GM23338 (cell line): ENCODE measurements at regions not wholly inside any gene's neighbourhood (a gene's known extent, or its start where the extent isn't known, plus 50 kb on each side); places are given as distances from the start of the nearest gene placed in this dataset.

Experiments
- ATAC-seq: fragments of 200-7000 bp; cut with Tn5 transposase; 3 replicates; pipeline ENCODE4 v1.9.1; 2020
- DNase-seq: peaks from one replicate; pipeline ENCODE4 v3.0.0-alpha.2; 2015; ENCODE audit warnings: low spot score
- H2AFZ ChIP-seq: fragments of 200-600 bp; sonication (generic); 2 replicates; pipeline ENCODE4 v1.8.0; 2016; ENCODE audit warnings: antibody characterized with exemption, mild to moderate bottlenecking, moderate library complexity
- H3F3A ChIP-seq: fragments of 200-600 bp; sonication (generic); replicated peaks from 2 replicates; pipeline ENCODE4 v1.8.0; 2017; ENCODE audit warnings: antibody characterized with exemption, mixed run types, low read depth
- H3K27ac ChIP-seq: fragments of 200-600 bp; sonication (generic); 2 replicates; pipeline ENCODE4 v1.6.1; 2016; ENCODE audit warnings: low read depth
- H3K27me3 ChIP-seq: fragments of 200-600 bp; sonication (generic); 2 replicates; pipeline ENCODE4 v1.8.0; 2016; ENCODE audit warnings: mild to moderate bottlenecking, mixed run types, moderate library complexity; ENCODE audit not compliant: insufficient read depth
- H3K36me3 ChIP-seq: fragments of 200-600 bp; sonication (generic); 2 replicates; pipeline ENCODE4 v1.8.0; 2016; ENCODE audit warnings: mild to moderate bottlenecking; ENCODE audit not compliant: insufficient read depth
- H3K4me1 ChIP-seq: fragments of 200-600 bp; sonication (generic); 2 replicates; pipeline ENCODE4 v1.8.0; 2016; ENCODE audit warnings: mild to moderate bottlenecking, moderate library complexity; ENCODE audit not compliant: insufficient read depth
- H3K4me2 ChIP-seq: fragments of 200-600 bp; sonication (generic); 2 replicates; pipeline ENCODE4 v1.7.1; 2017; ENCODE audit warnings: mixed run types
- H3K4me3 ChIP-seq: fragments of 200-600 bp; sonication (generic); 2 replicates; pipeline ENCODE4 v1.6.1; 2016; ENCODE audit warnings: mixed run types
- H3K79me2 ChIP-seq: fragments of 200-600 bp; sonication (generic); replicated peaks from 2 replicates; pipeline ENCODE4 v1.8.0; 2017; ENCODE audit warnings: mild to moderate bottlenecking; ENCODE audit not compliant: insufficient read depth
- H3K9me2 ChIP-seq: fragments of 200-600 bp; sonication (generic); 2 replicates; pipeline ENCODE4 v1.8.0; 2017; ENCODE audit not compliant: insufficient read depth
- H4K20me1 ChIP-seq: fragments of 200-600 bp; sonication (generic); replicated peaks from 2 replicates; pipeline ENCODE4 v1.8.0; 2017; ENCODE audit warnings: mild to moderate bottlenecking; ENCODE audit not compliant: insufficient read depth
- H3K27ac Mint-ChIP-seq: 2 replicates; pipeline ENCODE4 v1.8.0; 2020; ENCODE audit warnings: inconsistent platforms, mild to moderate bottlenecking, moderate library complexity, mixed read lengths
- H3K27me3 Mint-ChIP-seq: 3 replicates; pipeline ENCODE4 v1.8.0; 2022; ENCODE audit warnings: low read depth, mild to moderate bottlenecking, moderate library complexity, mixed read lengths, inconsistent platforms; ENCODE audit not compliant: insufficient read depth, poor library complexity
- H3K36me3 Mint-ChIP-seq: 3 replicates; pipeline ENCODE4 v1.8.0; 2021; ENCODE audit warnings: low read depth, mild to moderate bottlenecking, inconsistent platforms, moderate library complexity, mixed read lengths
- H3K4me1 Mint-ChIP-seq: 3 replicates; pipeline ENCODE4 v1.8.0; 2020; ENCODE audit warnings: mild to moderate bottlenecking, inconsistent platforms, mixed read lengths
- H3K4me3 Mint-ChIP-seq: 3 replicates; pipeline ENCODE4 v1.8.0; 2021; ENCODE audit warnings: moderate library complexity, mild to moderate bottlenecking, inconsistent platforms, mixed read lengths
- H3K9me3 Mint-ChIP-seq: 3 replicates; pipeline ENCODE4 v1.8.0; 2020; ENCODE audit warnings: moderate library complexity, mild to moderate bottlenecking, inconsistent platforms, mixed read lengths
- CREB1 ChIP-seq: fragments of 250-450 bp; sonication (Bioruptor Pico); IDR thresholded peaks from 2 replicates; pipeline ENCODE4 v1.5.0; 2020; ENCODE audit warnings: low read depth, mild to moderate bottlenecking, moderate library complexity
- EZH2 ChIP-seq: fragments of 200-600 bp; sonication (generic); IDR thresholded peaks from one replicate; pipeline ENCODE4 v1.8.0; 2017; ENCODE audit warnings: antibody characterized with exemption, mild to moderate bottlenecking, low read depth; ENCODE audit not compliant: unreplicated experiment
- JUNB ChIP-seq: IDR thresholded peaks from one replicate; pipeline ENCODE4 v1.6.1; 2016; ENCODE audit warnings: antibody characterized with exemption; ENCODE audit not compliant: unreplicated experiment
- NANOG ChIP-seq: IDR thresholded peaks from 2 replicates; pipeline ENCODE4 v1.6.1; 2016; ENCODE audit warnings: antibody characterized with exemption, borderline replicate concordance
- STAT1 ChIP-seq: IDR thresholded peaks from one replicate; pipeline ENCODE4 v1.6.1; 2016; ENCODE audit warnings: antibody characterized with exemption; ENCODE audit not compliant: unreplicated experiment
- ZNF114 ChIP-seq: fragments of 250-450 bp; sonication (Bioruptor Pico); IDR thresholded peaks from 2 replicates; pipeline ENCODE4 v1.5.0; 2020; ENCODE audit warnings: mild to moderate bottlenecking, moderate library complexity
- ZNF462 ChIP-seq: fragments of 250-450 bp; sonication (Bioruptor Pico); IDR thresholded peaks from 2 replicates; pipeline ENCODE4 v1.5.0; 2020; ENCODE audit warnings: mild to moderate bottlenecking, moderate library complexity
- TF ChIP-seq, protein P1 (sequence below), 2 experiments: fragments of 200-600 bp in 1 of 2; sonication (generic) in 1 of 2; conservative IDR thresholded peaks; 2 replicates each; pipeline versions ENCODE4 v1.5.1 to v1.6.1; 2016 to 2017; ENCODE audit warnings: antibody characterized with exemption in 2 of 2, low read depth in 2 of 2, mild to moderate bottlenecking in 2 of 2, moderate library complexity in 1 of 2
- TF ChIP-seq, protein P2 (sequence below): IDR thresholded peaks from one replicate; pipeline ENCODE4 v1.6.1; 2018; ENCODE audit warnings: antibody characterized with exemption; ENCODE audit not compliant: unreplicated experiment
- TF ChIP-seq, protein P3 (sequence below): IDR thresholded peaks from 2 replicates; pipeline ENCODE4 v1.6.1; 2016; ENCODE audit warnings: antibody characterized with exemption

DNA sequence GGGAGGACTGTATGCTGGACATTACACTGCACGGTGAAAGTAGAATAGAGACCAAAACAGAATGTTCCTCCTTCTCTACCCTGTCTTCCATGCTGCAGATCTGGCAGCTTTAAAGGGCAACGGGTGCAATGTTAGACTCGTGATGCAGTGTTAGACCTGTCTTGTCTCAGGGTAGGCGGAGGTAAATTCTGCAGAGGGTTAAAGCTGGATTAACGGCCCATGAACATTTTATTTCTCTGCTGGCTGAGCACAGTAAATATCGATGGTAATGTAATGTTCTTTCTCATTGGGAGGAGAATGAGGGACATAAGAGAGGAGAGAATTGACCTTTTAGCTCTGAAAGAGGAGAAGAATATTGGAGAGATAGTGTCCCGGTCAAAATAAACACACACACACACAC, 178.9 kb downstream of the NMUR2 start:
- ATAC-seq (no peak), DNase-seq (no peak)
- no peak overlapping the region for H3K27ac ChIP-seq
- no peak overlapping the region for H3K4me3 ChIP-seq
- Mint-ChIP-seq H3K27ac (no peak overlapping the region), H3K27me3 (no peaks in the 10 kb centered on the region), H3K36me3 (no peaks in the 10 kb centered on the region), H3K4me1 (no peaks in the 10 kb centered on the region), H3K9me3 (no peaks in the 10 kb centered on the region), H3K4me3 (no peak overlapping the region)
- no peaks in the 10 kb centered on the region for H3K27me3 ChIP-seq
- no peak for TF ChIP-seq JUNB
- TF ChIP-seq EZH2, result no peak
- TF ChIP-seq ZNF114 (CRISPR knock-in tag), result no peak
- no peak for TF ChIP-seq ZNF462 (CRISPR knock-in tag)
- no peak for TF ChIP-seq NANOG
- TF ChIP-seq STAT1, result no peak
- TF ChIP-seq CREB1 (CRISPR knock-in tag), result no peak
- TF ChIP-seq, protein P1, sequence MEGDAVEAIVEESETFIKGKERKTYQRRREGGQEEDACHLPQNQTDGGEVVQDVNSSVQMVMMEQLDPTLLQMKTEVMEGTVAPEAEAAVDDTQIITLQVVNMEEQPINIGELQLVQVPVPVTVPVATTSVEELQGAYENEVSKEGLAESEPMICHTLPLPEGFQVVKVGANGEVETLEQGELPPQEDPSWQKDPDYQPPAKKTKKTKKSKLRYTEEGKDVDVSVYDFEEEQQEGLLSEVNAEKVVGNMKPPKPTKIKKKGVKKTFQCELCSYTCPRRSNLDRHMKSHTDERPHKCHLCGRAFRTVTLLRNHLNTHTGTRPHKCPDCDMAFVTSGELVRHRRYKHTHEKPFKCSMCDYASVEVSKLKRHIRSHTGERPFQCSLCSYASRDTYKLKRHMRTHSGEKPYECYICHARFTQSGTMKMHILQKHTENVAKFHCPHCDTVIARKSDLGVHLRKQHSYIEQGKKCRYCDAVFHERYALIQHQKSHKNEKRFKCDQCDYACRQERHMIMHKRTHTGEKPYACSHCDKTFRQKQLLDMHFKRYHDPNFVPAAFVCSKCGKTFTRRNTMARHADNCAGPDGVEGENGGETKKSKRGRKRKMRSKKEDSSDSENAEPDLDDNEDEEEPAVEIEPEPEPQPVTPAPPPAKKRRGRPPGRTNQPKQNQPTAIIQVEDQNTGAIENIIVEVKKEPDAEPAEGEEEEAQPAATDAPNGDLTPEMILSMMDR (conservative IDR thresholded peaks at IDR 0.05; ENCODE audit: low read depth in 2 of 2), result no peak
- TF ChIP-seq, protein P2, sequence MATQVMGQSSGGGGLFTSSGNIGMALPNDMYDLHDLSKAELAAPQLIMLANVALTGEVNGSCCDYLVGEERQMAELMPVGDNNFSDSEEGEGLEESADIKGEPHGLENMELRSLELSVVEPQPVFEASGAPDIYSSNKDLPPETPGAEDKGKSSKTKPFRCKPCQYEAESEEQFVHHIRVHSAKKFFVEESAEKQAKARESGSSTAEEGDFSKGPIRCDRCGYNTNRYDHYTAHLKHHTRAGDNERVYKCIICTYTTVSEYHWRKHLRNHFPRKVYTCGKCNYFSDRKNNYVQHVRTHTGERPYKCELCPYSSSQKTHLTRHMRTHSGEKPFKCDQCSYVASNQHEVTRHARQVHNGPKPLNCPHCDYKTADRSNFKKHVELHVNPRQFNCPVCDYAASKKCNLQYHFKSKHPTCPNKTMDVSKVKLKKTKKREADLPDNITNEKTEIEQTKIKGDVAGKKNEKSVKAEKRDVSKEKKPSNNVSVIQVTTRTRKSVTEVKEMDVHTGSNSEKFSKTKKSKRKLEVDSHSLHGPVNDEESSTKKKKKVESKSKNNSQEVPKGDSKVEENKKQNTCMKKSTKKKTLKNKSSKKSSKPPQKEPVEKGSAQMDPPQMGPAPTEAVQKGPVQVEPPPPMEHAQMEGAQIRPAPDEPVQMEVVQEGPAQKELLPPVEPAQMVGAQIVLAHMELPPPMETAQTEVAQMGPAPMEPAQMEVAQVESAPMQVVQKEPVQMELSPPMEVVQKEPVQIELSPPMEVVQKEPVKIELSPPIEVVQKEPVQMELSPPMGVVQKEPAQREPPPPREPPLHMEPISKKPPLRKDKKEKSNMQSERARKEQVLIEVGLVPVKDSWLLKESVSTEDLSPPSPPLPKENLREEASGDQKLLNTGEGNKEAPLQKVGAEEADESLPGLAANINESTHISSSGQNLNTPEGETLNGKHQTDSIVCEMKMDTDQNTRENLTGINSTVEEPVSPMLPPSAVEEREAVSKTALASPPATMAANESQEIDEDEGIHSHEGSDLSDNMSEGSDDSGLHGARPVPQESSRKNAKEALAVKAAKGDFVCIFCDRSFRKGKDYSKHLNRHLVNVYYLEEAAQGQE, result no peak
- TF ChIP-seq, protein P3, sequence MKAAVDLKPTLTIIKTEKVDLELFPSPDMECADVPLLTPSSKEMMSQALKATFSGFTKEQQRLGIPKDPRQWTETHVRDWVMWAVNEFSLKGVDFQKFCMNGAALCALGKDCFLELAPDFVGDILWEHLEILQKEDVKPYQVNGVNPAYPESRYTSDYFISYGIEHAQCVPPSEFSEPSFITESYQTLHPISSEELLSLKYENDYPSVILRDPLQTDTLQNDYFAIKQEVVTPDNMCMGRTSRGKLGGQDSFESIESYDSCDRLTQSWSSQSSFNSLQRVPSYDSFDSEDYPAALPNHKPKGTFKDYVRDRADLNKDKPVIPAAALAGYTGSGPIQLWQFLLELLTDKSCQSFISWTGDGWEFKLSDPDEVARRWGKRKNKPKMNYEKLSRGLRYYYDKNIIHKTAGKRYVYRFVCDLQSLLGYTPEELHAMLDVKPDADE, result no peak
- no peak overlapping the region for H3K4me2 ChIP-seq
- H2AFZ ChIP-seq, result no peak overlapping the region
- no peaks in the 10 kb centered on the region for H4K20me1 ChIP-seq
- H3K79me2 ChIP-seq, result no peaks in the 10 kb centered on the region
- H3F3A ChIP-seq, result no peaks in the 10 kb centered on the region
- no peaks in the 10 kb centered on the region for H3K4me1 ChIP-seq
- H3K36me3 ChIP-seq, result no peaks in the 10 kb centered on the region
- H3K9me2 ChIP-seq, result no peaks in the 10 kb centered on the region
